Endothelial cell of umbilical vein (primary cell): ENCODE measurements at regions not wholly inside any gene's neighbourhood (a gene's known extent, or its start where the extent isn't known, plus 50 kb on each side); places are given as distances from the start of the nearest gene placed in this dataset.

Experiments
- BruUV-seq: library from RNA; stranded (reverse); fragments of 400-500 nt; replicated peaks from 2 replicates; lab custom pipeline; 2021; lab: Mats Ljungman, UMichigan
- CTCF ChIA-PET: fragments of 300-600, 350-600 bp; sonication (Branson Sonifier 250); formaldehyde crosslinking; loops from one replicate; lab custom pipeline; 2021; ENCODE audit warnings: antibody characterized with exemption, inconsistent platforms; lab: Charles Lee
- POLR2A ChIA-PET: fragments of 300-600, 350-600 bp; sonication (Branson Sonifier 250); formaldehyde crosslinking; loops from one replicate; lab custom pipeline; 2021; ENCODE audit warnings: antibody characterized with exemption, inconsistent platforms; lab: Charles Lee
- DNase-seq: peaks from one replicate; pipeline ENCODE4 v3.0.0-alpha.2; 2011; ENCODE audit warnings: low read depth, low spot score
- FAIRE-seq: peaks from 2 replicates; lab custom pipeline; 2011; peaks lifted over from hg19 to GRCh38; lab: Jason Lieb, UNC
- H2AFZ ChIP-seq: 2 replicates; pipeline ENCODE4 v1.6.0; 2012; ENCODE audit warnings: low read depth, low read length, control low read depth, inconsistent platforms
- H3K27ac ChIP-seq: 2 replicates; pipeline ENCODE4 v1.5.1; 2011; ENCODE audit warnings: low read depth, mild to moderate bottlenecking, control low read depth, low read length, moderate library complexity; ENCODE audit not compliant: insufficient read depth
- H3K27me3 ChIP-seq, 2 experiments: 2 replicates each; pipeline versions ENCODE4 v1.6.0 to v1.6.1; 2011; ENCODE audit warnings: low read length in 2 of 2, mixed read lengths in 1 of 2; ENCODE audit not compliant: control insufficient read depth in 2 of 2, insufficient read depth in 2 of 2
- H3K36me3 ChIP-seq, 2 experiments: 2 replicates in 1 of 2; 3 replicates in 1 of 2; pipeline ENCODE4 v1.5.1; 2011; ENCODE audit warnings: low read length in 2 of 2, mild to moderate bottlenecking in 1 of 2, moderate library complexity in 1 of 2; ENCODE audit not compliant: control insufficient read depth in 2 of 2, insufficient read depth in 2 of 2; ENCODE audit errors: extremely low read depth in 1 of 2
- H3K4me1 ChIP-seq: 3 replicates; pipeline ENCODE4 v1.5.1; 2011; ENCODE audit warnings: mild to moderate bottlenecking, low read length; ENCODE audit not compliant: control insufficient read depth, insufficient read depth; ENCODE audit errors: extremely low read depth
- H3K4me2 ChIP-seq: 2 replicates; pipeline ENCODE4 v1.6.1; 2011; ENCODE audit warnings: low read length, control low read depth, mixed read lengths; ENCODE audit not compliant: insufficient read depth
- H3K4me3 ChIP-seq, 3 experiments: fragments of 200-600 bp in 1 of 3; sonication (generic), shearing (Covaris generic) in 1 of 3; replicated peaks in 1 of 3; 2 replicates each; pipeline ENCODE4 v1.5.1; 2011 to 2016; ENCODE audit warnings: control low read depth in 3 of 3, low read length in 3 of 3, mild to moderate bottlenecking in 2 of 3, inconsistent platforms in 1 of 3, low read depth in 1 of 3, moderate library complexity in 1 of 3; ENCODE audit not compliant: insufficient read depth in 1 of 3
- H3K79me2 ChIP-seq: 2 replicates; pipeline ENCODE4 v1.6.0; 2012; ENCODE audit warnings: low read length, inconsistent platforms; ENCODE audit not compliant: control insufficient read depth, insufficient read depth
- H3K9ac ChIP-seq: replicated peaks from 2 replicates; pipeline ENCODE3; 2011; ENCODE audit warnings: low read length, control low read depth; ENCODE audit not compliant: insufficient read depth; ENCODE audit errors: extremely low read depth
- H3K9me1 ChIP-seq: replicated peaks from 3 replicates; pipeline ENCODE4 v1.6.0; 2011; ENCODE audit warnings: mild to moderate bottlenecking, low read length; ENCODE audit not compliant: control insufficient read depth, insufficient read depth; ENCODE audit errors: extremely low read depth
- H3K9me3 ChIP-seq: replicated peaks from 2 replicates; pipeline ENCODE4 v1.5.1; 2012; ENCODE audit warnings: low read length, inconsistent platforms; ENCODE audit not compliant: control insufficient read depth, insufficient read depth
- H4K20me1 ChIP-seq: replicated peaks from 2 replicates; pipeline ENCODE3; 2011; ENCODE audit warnings: mild to moderate bottlenecking, low read length; ENCODE audit not compliant: control insufficient read depth, insufficient read depth; ENCODE audit errors: extremely low read depth
- EZH2 ChIP-seq: IDR thresholded peaks from 2 replicates; pipeline ENCODE4 v1.6.1; 2012; ENCODE audit warnings: borderline replicate concordance, low read depth, mild to moderate bottlenecking, moderate library complexity, low read length, inconsistent platforms; ENCODE audit not compliant: severe bottlenecking
- FOS ChIP-seq: IDR thresholded peaks from 2 replicates; pipeline ENCODE4 v1.6.1; 2011; ENCODE audit warnings: mild to moderate bottlenecking, low read length, moderate library complexity, borderline replicate concordance; ENCODE audit not compliant: insufficient read depth
- GATA2 ChIP-seq: IDR thresholded peaks from 2 replicates; pipeline ENCODE4 v1.7.0; 2011; ENCODE audit warnings: low read depth, mild to moderate bottlenecking, moderate library complexity, mixed read lengths, low read length; ENCODE audit not compliant: insufficient read length, insufficient read depth
- JUN ChIP-seq: IDR thresholded peaks from 2 replicates; pipeline ENCODE4 v1.6.1; 2011; ENCODE audit warnings: borderline replicate concordance, low read depth; ENCODE audit not compliant: insufficient read length, insufficient read depth
- MYC ChIP-seq: IDR thresholded peaks from one replicate; pipeline ENCODE4 v1.6.1; 2011; ENCODE audit warnings: mild to moderate bottlenecking, low read depth, low read length
- POLR2A ChIP-seq: IDR thresholded peaks from 2 replicates; pipeline ENCODE4 v1.6.1; 2012; ENCODE audit warnings: low read depth, mild to moderate bottlenecking, control low read depth, low read length
- POLR2AphosphoS5 ChIP-seq: IDR thresholded peaks from 2 replicates; pipeline ENCODE4 v1.6.1; 2012; ENCODE audit warnings: low read depth, mild to moderate bottlenecking, control low read depth, low read length, moderate library complexity; ENCODE audit not compliant: insufficient read depth
- dilution Hi-C: fragments of 300-500 bp; cut with MboI; formaldehyde crosslinking; loops from one replicate; pipeline ENCODE4 v1.15.0; 2019; ENCODE audit warnings: low sequenced_read_pairs; ENCODE audit not compliant: extremely low pct_ligation_motif_present
- intact Hi-C: fragments of 100-400 bp; cut with micrococcal nuclease; formaldehyde crosslinking; loops from one replicate; pipeline ENCODE4 v1.10.0; 2022
- TF ChIP-seq, protein P1 (sequence below), 2 donors: IDR thresholded peaks; 1 replicate in 1 of 2; 2 replicates in 1 of 2; pipeline ENCODE4 v1.5.1; 2011; ENCODE audit warnings: low read length in 2 of 2, mild to moderate bottlenecking in 2 of 2, moderate library complexity in 2 of 2, control low read depth in 1 of 2, inconsistent platforms in 1 of 2, low read depth in 1 of 2; ENCODE audit not compliant: insufficient read depth in 1 of 2; ENCODE audit errors: extremely low read depth in 1 of 2
- TF ChIP-seq, protein P2 (sequence below): IDR thresholded peaks from 2 replicates; pipeline ENCODE4 v1.6.1; 2011; ENCODE audit not compliant: insufficient read depth, insufficient read length

DNA sequence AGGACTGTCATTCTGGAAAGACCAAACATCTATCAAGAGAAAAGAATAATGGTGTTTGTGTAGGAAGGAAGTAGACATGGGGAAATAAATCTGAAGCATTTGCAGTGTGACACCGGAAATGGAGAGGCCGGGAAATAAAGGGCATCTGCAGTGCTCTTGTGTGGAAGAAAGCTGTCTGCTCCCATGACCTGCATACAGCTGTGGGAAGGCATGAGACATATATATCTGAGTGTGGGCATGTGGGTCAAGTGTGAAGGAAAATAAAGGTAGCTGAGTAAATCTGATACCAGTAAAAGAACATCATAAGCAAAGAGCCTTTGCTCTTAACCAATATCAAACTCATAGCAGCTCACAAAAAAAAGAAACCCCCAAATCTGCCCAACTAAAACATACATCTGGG is 72.1 kb upstream of the OR5AK2 start:
- Histone ChIP-seq H3K79me2 (no peaks in the 10 kb centered on the region), H3K9me3 (no peaks in the 10 kb centered on the region), H3K4me1 (no peaks in the 10 kb centered on the region), H3K4me2 (no peak overlapping the region), H3K36me3 (no peaks in the 10 kb centered on the region), H2AFZ (no peak overlapping the region), H4K20me1 (no peaks in the 10 kb centered on the region), H3K9me1 (no peaks in the 10 kb centered on the region), H3K27me3 (no peaks in the 10 kb centered on the region), H3K27ac (no peak overlapping the region), H3K9ac (no peak overlapping the region), H3K4me3 (no peak overlapping the region)
- dilution Hi-C loops: no loop called here
- ChIA-PET CTCF (no interaction called here), POLR2A (no interaction called here)
- intact Hi-C loops: no loop called here
- DNase-seq (no peak), FAIRE-seq (no peak)
- no TSS peak for BruUV-seq
- TF ChIP-seq JUN (no peak), EZH2 (no peak), FOS (no peak), POLR2AphosphoS5 (no peak), MYC (no peak)
- TF ChIP-seq, protein P1, sequence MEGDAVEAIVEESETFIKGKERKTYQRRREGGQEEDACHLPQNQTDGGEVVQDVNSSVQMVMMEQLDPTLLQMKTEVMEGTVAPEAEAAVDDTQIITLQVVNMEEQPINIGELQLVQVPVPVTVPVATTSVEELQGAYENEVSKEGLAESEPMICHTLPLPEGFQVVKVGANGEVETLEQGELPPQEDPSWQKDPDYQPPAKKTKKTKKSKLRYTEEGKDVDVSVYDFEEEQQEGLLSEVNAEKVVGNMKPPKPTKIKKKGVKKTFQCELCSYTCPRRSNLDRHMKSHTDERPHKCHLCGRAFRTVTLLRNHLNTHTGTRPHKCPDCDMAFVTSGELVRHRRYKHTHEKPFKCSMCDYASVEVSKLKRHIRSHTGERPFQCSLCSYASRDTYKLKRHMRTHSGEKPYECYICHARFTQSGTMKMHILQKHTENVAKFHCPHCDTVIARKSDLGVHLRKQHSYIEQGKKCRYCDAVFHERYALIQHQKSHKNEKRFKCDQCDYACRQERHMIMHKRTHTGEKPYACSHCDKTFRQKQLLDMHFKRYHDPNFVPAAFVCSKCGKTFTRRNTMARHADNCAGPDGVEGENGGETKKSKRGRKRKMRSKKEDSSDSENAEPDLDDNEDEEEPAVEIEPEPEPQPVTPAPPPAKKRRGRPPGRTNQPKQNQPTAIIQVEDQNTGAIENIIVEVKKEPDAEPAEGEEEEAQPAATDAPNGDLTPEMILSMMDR (IDR thresholded peaks at IDR 0.05; ENCODE audit: extremely low read depth in 1 of 2, insufficient read depth in 1 of 2, low read depth in 1 of 2, low read length in 2 of 2): no peak

DNA sequence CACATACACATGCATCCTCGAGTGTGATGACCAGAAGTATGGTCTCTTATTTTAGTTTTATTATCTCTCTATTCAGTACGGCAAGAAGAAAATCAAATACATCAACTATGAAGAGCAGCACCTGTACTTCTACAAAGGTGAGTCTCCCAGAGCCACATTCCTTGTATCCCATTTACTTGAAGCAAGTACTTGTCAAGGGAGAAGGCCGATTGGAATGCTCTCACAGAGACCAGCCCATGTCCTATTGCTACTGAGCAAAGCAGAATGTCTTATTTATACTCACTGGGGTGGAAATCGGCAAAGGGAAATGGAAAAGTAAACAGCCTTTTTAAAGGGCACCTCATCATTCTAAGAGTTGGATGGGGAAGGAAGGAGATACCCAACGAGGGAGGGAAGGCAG is 72.6 kb upstream of the OR5AK2 start:
- H3K9me1 ChIP-seq: no peaks in the 10 kb centered on the region
- no peaks in the 10 kb centered on the region for H3K36me3 ChIP-seq
- no peaks in the 10 kb centered on the region for H4K20me1 ChIP-seq
- no peaks in the 10 kb centered on the region for H3K79me2 ChIP-seq
- no TSS peak for BruUV-seq
- dilution Hi-C loops (no loop called here), intact Hi-C loops (no loop called here)
- ChIA-PET POLR2A (no interaction called here), CTCF (no interaction called here)
- H2AFZ ChIP-seq: no peak overlapping the region
- H3K4me2 ChIP-seq: no peak overlapping the region
- no peak overlapping the region for H3K4me3 ChIP-seq
- no peaks in the 10 kb centered on the region for H3K4me1 ChIP-seq
- DNase-seq (no peak), FAIRE-seq (no peak)
- no peaks in the 10 kb centered on the region for H3K27me3 ChIP-seq
- H3K9ac ChIP-seq: no peak overlapping the region
- TF ChIP-seq, protein P2, sequence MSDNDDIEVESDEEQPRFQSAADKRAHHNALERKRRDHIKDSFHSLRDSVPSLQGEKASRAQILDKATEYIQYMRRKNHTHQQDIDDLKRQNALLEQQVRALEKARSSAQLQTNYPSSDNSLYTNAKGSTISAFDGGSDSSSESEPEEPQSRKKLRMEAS: no peak
- TF ChIP-seq POLR2A: no peak
- TF ChIP-seq POLR2AphosphoS5: no peak
- no peak for TF ChIP-seq GATA2
- TF ChIP-seq EZH2: no peak
- no peak for TF ChIP-seq MYC
- TF ChIP-seq JUN: no peak
- TF ChIP-seq, protein P1 (IDR thresholded peaks at IDR 0.05; ENCODE audit: extremely low read depth in 1 of 2, insufficient read depth in 1 of 2, low read depth in 1 of 2, low read length in 2 of 2): no peak
- no peak for TF ChIP-seq FOS
- no peaks in the 10 kb centered on the region for H3K9me3 ChIP-seq
- no peak overlapping the region for H3K27ac ChIP-seq
